Smooth muscle cell (in vitro differentiated cells): ENCODE measurements at regions not wholly inside any gene's neighbourhood (a gene's known extent, or its start where the extent isn't known, plus 50 kb on each side); places are given as distances from the start of the nearest gene placed in this dataset.
A peak's percentile ranks its signal among the peaks of the same experiment; 100 is the strongest.

ENCODE experiments used
- DNase-seq: peaks from one replicate; lab custom pipeline; 2025; ENCODE audit not compliant: unreplicated experiment; lab: John Stamatoyannopoulos, UW
- H2AFZ ChIP-seq: fragments of 200-600 bp; sonication (generic); 2 replicates; pipeline ENCODE4 v1.6.0; 2016; ENCODE audit warnings: antibody characterized with exemption, low read depth, mild to moderate bottlenecking
- H3F3A ChIP-seq: fragments of 200-600 bp; sonication (generic); 2 replicates; pipeline ENCODE4 v1.6.0; 2017; ENCODE audit warnings: antibody characterized with exemption, low read depth
- H3K27ac ChIP-seq: fragments of 200-600 bp; sonication (generic); 2 replicates; pipeline ENCODE4 v1.5.1; 2016; ENCODE audit warnings: low read depth, mild to moderate bottlenecking
- H3K27me3 ChIP-seq: fragments of 200-600 bp; sonication (generic); 2 replicates; pipeline ENCODE4 v1.6.1; 2016; ENCODE audit warnings: low read depth, mild to moderate bottlenecking
- H3K36me3 ChIP-seq: fragments of 200-600 bp; sonication (generic); 2 replicates; pipeline ENCODE4 v1.5.1; 2016; ENCODE audit warnings: low read depth
- H3K4me1 ChIP-seq: fragments of 200-600 bp; sonication (generic); 2 replicates; pipeline ENCODE4 v1.5.1; 2016; ENCODE audit warnings: low read depth
- H3K4me2 ChIP-seq: fragments of 200-600 bp; sonication (generic); 2 replicates; pipeline ENCODE4 v1.6.0; 2016; ENCODE audit warnings: mild to moderate bottlenecking
- H3K4me3 ChIP-seq: fragments of 200-600 bp; sonication (generic); 2 replicates; pipeline ENCODE4 v1.5.1; 2016; ENCODE audit warnings: mild to moderate bottlenecking
- H3K79me2 ChIP-seq: fragments of 200-600 bp; sonication (generic); 2 replicates; pipeline ENCODE4 v1.6.0; 2016; ENCODE audit warnings: low read depth, mild to moderate bottlenecking
- H3K9ac ChIP-seq: fragments of 200-600 bp; sonication (generic); 2 replicates; pipeline ENCODE4 v1.6.0; 2016; ENCODE audit warnings: low read depth
- H3K9me3 ChIP-seq: fragments of 200-600 bp; sonication (generic); replicated peaks from 2 replicates; pipeline ENCODE4 v1.5.1; 2016; ENCODE audit warnings: low read depth
- H4K20me1 ChIP-seq: fragments of 200-600 bp; sonication (generic); 2 replicates; pipeline ENCODE4 v1.6.0; 2016; ENCODE audit warnings: low read depth
- WGBS: methylation state at CpG from one replicate; pipeline ENCODE4 v1.1.7; 2016; ENCODE audit warnings: low lambda C conversion rate; 5-methylcytosine and 5-hydroxymethylcytosine counted together
- TF ChIP-seq, protein P1 (sequence below): fragments of 200-600 bp; sonication (generic); IDR thresholded peaks from 2 replicates; pipeline ENCODE4 v1.5.1; 2017; ENCODE audit warnings: borderline replicate concordance, mild to moderate bottlenecking, antibody characterized with exemption; ENCODE audit not compliant: insufficient read depth, poor library complexity, severe bottlenecking

DNA sequence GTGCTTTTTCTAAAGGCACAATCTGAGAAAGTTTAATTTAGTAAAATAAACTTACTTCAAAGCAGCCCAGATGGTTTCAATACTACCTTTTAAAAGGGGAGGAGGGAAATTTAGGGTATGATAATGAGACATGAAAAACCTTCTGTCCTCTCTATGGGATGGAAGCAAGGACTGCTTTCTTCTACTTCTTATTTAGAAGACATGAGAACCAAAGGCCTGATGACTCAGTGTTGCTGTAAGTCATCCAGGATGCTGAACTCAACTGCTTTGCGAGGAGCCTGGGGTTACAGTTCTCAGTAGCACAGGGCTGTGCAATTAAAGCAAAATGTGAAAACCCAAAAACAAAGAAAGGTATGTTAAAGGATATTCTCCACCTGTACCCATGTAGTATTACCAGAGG lies 140.8 kb upstream of the EDNRA start:
- peak overlapping the region; percentile 63 for H3K27ac ChIP-seq
- TF ChIP-seq, protein P1, sequence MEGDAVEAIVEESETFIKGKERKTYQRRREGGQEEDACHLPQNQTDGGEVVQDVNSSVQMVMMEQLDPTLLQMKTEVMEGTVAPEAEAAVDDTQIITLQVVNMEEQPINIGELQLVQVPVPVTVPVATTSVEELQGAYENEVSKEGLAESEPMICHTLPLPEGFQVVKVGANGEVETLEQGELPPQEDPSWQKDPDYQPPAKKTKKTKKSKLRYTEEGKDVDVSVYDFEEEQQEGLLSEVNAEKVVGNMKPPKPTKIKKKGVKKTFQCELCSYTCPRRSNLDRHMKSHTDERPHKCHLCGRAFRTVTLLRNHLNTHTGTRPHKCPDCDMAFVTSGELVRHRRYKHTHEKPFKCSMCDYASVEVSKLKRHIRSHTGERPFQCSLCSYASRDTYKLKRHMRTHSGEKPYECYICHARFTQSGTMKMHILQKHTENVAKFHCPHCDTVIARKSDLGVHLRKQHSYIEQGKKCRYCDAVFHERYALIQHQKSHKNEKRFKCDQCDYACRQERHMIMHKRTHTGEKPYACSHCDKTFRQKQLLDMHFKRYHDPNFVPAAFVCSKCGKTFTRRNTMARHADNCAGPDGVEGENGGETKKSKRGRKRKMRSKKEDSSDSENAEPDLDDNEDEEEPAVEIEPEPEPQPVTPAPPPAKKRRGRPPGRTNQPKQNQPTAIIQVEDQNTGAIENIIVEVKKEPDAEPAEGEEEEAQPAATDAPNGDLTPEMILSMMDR, result no peak
- H3K9ac ChIP-seq, result no peak overlapping the region
- no peaks in the 10 kb centered on the region for H3K9me3 ChIP-seq
- no peak overlapping the region for H3K4me2 ChIP-seq
- H3K4me1 ChIP-seq, result peaks cover 5% of the 10 kb centered on the region
- H4K20me1 ChIP-seq, result no peaks in the 10 kb centered on the region
- DNase-seq, result no peak
- no peak overlapping the region for H3K4me3 ChIP-seq
- no peaks in the 10 kb centered on the region for H3K36me3 ChIP-seq
- H2AFZ ChIP-seq, result peak overlapping the region; percentile 23
- no peaks in the 10 kb centered on the region for H3K27me3 ChIP-seq
- no peaks in the 10 kb centered on the region for H3K79me2 ChIP-seq
- peaks cover 17% of the 10 kb centered on the region for H3F3A ChIP-seq
- 4% methylated on average over 1 of the region's 1 CpG for WGBS

DNA sequence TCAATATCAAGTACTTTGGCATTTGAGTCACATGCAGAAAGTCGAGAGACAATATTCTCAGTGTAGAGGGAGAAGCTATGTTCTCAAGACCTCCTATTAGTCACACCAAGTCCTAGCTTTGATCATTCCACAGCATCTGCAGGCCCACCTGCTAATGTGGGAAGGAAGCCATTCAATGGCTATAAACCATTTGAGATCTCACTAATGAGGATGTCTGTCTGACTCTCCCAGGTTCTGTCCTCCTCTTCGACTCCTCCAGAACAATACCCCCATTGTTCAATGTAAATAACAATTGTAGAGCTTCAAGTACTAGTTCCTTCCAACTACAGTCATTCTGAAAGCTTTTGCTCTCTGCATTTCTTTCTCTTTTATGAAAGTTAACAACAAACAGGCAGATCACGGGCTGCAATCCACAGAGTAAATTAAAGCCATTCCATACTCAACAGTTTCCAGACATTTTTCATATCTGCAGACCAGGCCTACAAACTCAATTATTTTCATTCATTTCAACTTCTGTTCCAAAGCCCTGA lies 140.2 kb upstream of the EDNRA start:
- Histone ChIP-seq H2AFZ (peak overlapping the region; percentile 12), H3K4me3 (no peak overlapping the region), H4K20me1 (no peaks in the 10 kb centered on the region), H3K4me2 (no peak overlapping the region), H3K27ac (peak overlapping the region; percentile 63), H3K9me3 (no peaks in the 10 kb centered on the region), H3K79me2 (no peaks in the 10 kb centered on the region), H3K27me3 (no peaks in the 10 kb centered on the region), H3K4me1 (peaks cover 5% of the 10 kb centered on the region), H3F3A (peaks cover 17% of the 10 kb centered on the region), H3K9ac (no peak overlapping the region), H3K36me3 (no peaks in the 10 kb centered on the region)
- WGBS, result 34% methylated on average over 3 of the region's 3 CpGs
- TF ChIP-seq, protein P1, result no peak
- DNase-seq, result no peak

DNA sequence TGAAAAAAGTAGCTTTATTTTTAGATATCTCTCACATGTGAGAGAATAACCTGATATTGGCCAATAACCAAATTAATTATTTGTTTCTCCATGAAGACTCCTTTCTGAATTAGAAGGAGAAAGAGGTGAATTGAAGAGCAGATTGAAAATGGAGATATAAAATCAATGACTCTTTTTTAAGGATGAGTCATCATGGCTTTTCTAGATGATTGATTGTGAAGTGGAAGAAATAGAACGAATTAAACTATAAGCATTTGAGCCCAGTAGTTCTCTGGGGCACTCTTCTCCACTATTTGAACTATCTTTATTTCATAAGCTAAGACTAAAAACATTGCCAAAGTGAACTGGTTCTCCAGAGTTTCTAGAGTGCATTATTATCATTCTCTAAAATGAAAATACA lies 137.2 kb upstream of the EDNRA start:
- H3K9me3 ChIP-seq, result no peaks in the 10 kb centered on the region
- no peaks in the 10 kb centered on the region for H3K36me3 ChIP-seq
- peaks cover 17% of the 10 kb centered on the region for H3F3A ChIP-seq
- H3K27ac ChIP-seq, result no peak overlapping the region
- 75% methylated on average over 1 of the region's 1 CpG for WGBS
- H3K9ac ChIP-seq, result no peak overlapping the region
- H3K4me2 ChIP-seq, result no peak overlapping the region
- no peak overlapping the region for H2AFZ ChIP-seq
- H4K20me1 ChIP-seq, result no peaks in the 10 kb centered on the region
- TF ChIP-seq, protein P1, result no peak
- H3K4me1 ChIP-seq, result peaks cover 5% of the 10 kb centered on the region
- DNase-seq, result no peak
- H3K79me2 ChIP-seq, result no peaks in the 10 kb centered on the region
- no peaks in the 10 kb centered on the region for H3K27me3 ChIP-seq
- no peak overlapping the region for H3K4me3 ChIP-seq

DNA sequence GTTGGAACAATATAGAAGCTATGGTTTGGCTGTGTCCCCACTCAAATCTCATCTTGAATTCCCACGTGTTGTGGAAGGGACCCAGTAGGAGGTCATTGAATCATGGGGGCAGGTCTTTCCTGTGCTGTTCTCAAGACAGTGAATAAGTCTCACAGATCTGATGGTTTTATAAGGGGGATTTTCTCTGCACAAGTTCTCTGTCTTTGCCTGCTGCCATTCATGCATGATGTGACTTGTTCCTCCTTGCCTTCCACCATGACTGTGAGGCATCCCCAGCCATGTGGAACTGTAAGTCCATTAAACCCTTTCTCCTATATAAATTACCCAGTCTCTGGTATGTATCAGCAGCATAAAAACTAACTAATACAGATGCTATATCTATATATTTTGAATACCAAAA lies 135.2 kb upstream of the EDNRA start:
- TF ChIP-seq, protein P1, result no peak

More for the DNA sequence above, 135.2 kb upstream of the EDNRA start:
- Histone ChIP-seq H3K4me3 (no peak overlapping the region), H3K9me3 (no peaks in the 10 kb centered on the region), H3K27me3 (no peaks in the 10 kb centered on the region), H3K36me3 (no peaks in the 10 kb centered on the region), H3K4me1 (no peaks in the 10 kb centered on the region), H3K79me2 (no peaks in the 10 kb centered on the region), H4K20me1 (no peaks in the 10 kb centered on the region), H3F3A (peaks cover 9% of the 10 kb centered on the region), H3K4me2 (no peak overlapping the region), H3K9ac (no peak overlapping the region), H3K27ac (no peak overlapping the region), H2AFZ (no peak overlapping the region)
- no peak for DNase-seq
- WGBS, result 74% methylated on average over 1 of the region's 1 CpG
